GM19238 (cell line): ENCODE measurements at regions not wholly inside any gene's neighbourhood (a gene's known extent, or its start where the extent isn't known, plus 50 kb on each side); places are given as distances from the start of the nearest gene placed in this dataset.

ENCODE experiments used
- DNase-seq: peaks from one replicate; pipeline ENCODE4 v3.0.0; 2011; ENCODE audit warnings: low spot score; ENCODE audit not compliant: insufficient read length

GRCh38 chr17:33352526-33352925, 59.4 kb upstream of the ASIC2 start:
- no peak for DNase-seq

GRCh38 chr17:33356266-33356665, 63.2 kb upstream of the ASIC2 start:
- no peak for DNase-seq

GRCh38 chr17:33363475-33363874, 70.4 kb upstream of the ASIC2 start:
- no peak for DNase-seq

- no peak for DNase-seq
Measured at GRCh38 chr17:33366960-33367359, 73.9 kb upstream of the ASIC2 start.

- DNase-seq = no peak
Measured at GRCh38 chr17:33369149-33369548, 76.1 kb upstream of the ASIC2 start.

- no peak for DNase-seq
Measured at GRCh38 chr17:33369876-33370275, 76.8 kb upstream of the ASIC2 start.

GRCh38 chr17:33370401-33370800, 77.3 kb upstream of the ASIC2 start:
- DNase-seq = no peak

- no peak for DNase-seq
Measured at GRCh38 chr17:33371377-33371776, 78.3 kb upstream of the ASIC2 start.

GRCh38 chr17:33373273-33373672, 80.2 kb upstream of the ASIC2 start:
- no peak for DNase-seq

- no peak for DNase-seq
Measured at GRCh38 chr17:33375103-33375502, 82.0 kb upstream of the ASIC2 start.

- DNase-seq = no peak
Measured at GRCh38 chr17:33375783-33376182, 82.7 kb upstream of the ASIC2 start.

GRCh38 chr17:33377837-33378595, 84.9 kb upstream of the ASIC2 start:
- no peak for DNase-seq

GRCh38 chr17:33381201-33381600, 88.1 kb upstream of the ASIC2 start:
- no peak for DNase-seq

- DNase-seq = no peak
Measured at GRCh38 chr17:33383488-33384023, 90.5 kb upstream of the ASIC2 start.

GRCh38 chr17:33385133-33385532, 92.0 kb upstream of the ASIC2 start:
- DNase-seq = no peak

- no peak for DNase-seq
Measured at GRCh38 chr17:33385713-33386112, 92.6 kb upstream of the ASIC2 start.

GRCh38 chr17:33387406-33387805, 94.3 kb upstream of the ASIC2 start:
- DNase-seq = no peak

- DNase-seq = no peak
Measured at GRCh38 chr17:33389504-33390135, 96.5 kb upstream of the ASIC2 start.

GRCh38 chr17:33390479-33391176, 97.5 kb upstream of the ASIC2 start:
- no peak for DNase-seq

- no peak for DNase-seq
Measured at GRCh38 chr17:33396818-33397217, 103.7 kb upstream of the ASIC2 start.

GRCh38 chr17:33398386-33398785, 105.3 kb upstream of the ASIC2 start:
- no peak for DNase-seq

- no peak for DNase-seq
Measured at GRCh38 chr17:33401249-33401648, 108.2 kb upstream of the ASIC2 start.
